SKM-1 (cell line): ENCODE measurements at regions not wholly inside any gene's neighbourhood (a gene's known extent, or its start where the extent isn't known, plus 50 kb on each side); places are given as distances from the start of the nearest gene placed in this dataset.
"Not testable (repeated sequence)": the region's sequence is repeated elsewhere in the genome, so short reads cannot be mapped to it uniquely, and the experiment has no call there.

Experiments used
- DNase-seq: peaks from one replicate; lab custom pipeline; 2025; ENCODE audit not compliant: unreplicated experiment; lab: John Stamatoyannopoulos, UW

- DNase-seq: no peak
These were observed 54.1 kb downstream of the MAFB start for GRCh38 chr20:40634891-40635290.

- no peak for DNase-seq
These were observed 55.7 kb downstream of the MAFB start for GRCh38 chr20:40633123-40633850.

GRCh38 chr20:40632346-40632976, 56.6 kb downstream of the MAFB start:
- DNase-seq: no peak

GRCh38 chr20:40631119-40631631, 57.9 kb downstream of the MAFB start:
- DNase-seq: no peak

- no peak for DNase-seq
These were observed 58.3 kb downstream of the MAFB start for GRCh38 chr20:40630713-40631112.

GRCh38 chr20:40630099-40630498, 58.9 kb downstream of the MAFB start:
- DNase-seq: no peak

GRCh38 chr20:40628877-40629276, 60.2 kb downstream of the MAFB start:
- no peak for DNase-seq

GRCh38 chr20:40619053-40619452, 70.0 kb downstream of the MAFB start:
- DNase-seq: not testable (repeated sequence)

- no peak for DNase-seq
These were observed 71.4 kb downstream of the MAFB start for GRCh38 chr20:40617594-40617993.

GRCh38 chr20:40612837-40613236, 76.2 kb downstream of the MAFB start:
- DNase-seq: no peak

- no peak for DNase-seq
These were observed 76.8 kb downstream of the MAFB start for GRCh38 chr20:40612247-40612646.

GRCh38 chr20:40610730-40611129, 78.3 kb downstream of the MAFB start:
- DNase-seq: no peak

GRCh38 chr20:40607927-40608326, 81.1 kb downstream of the MAFB start:
- DNase-seq: no peak

GRCh38 chr20:40606660-40607059, 82.4 kb downstream of the MAFB start:
- DNase-seq: no peak

- DNase-seq: no peak
These were observed 82.8 kb downstream of the MAFB start for GRCh38 chr20:40606237-40606636.

- DNase-seq: no peak
These were observed 84.6 kb downstream of the MAFB start for GRCh38 chr20:40604416-40604815.

- DNase-seq: no peak
These were observed 85.9 kb downstream of the MAFB start for GRCh38 chr20:40603057-40603651.

GRCh38 chr20:40602381-40602780, 86.7 kb downstream of the MAFB start:
- no peak for DNase-seq

- DNase-seq: no peak
These were observed 88.4 kb downstream of the MAFB start for GRCh38 chr20:40600441-40601219.

GRCh38 chr20:40599987-40600386, 89.0 kb downstream of the MAFB start:
- no peak for DNase-seq

- no peak for DNase-seq
These were observed 96.1 kb downstream of the MAFB start for GRCh38 chr20:40592941-40593340.
